IMR-90 (cell line): ENCODE measurements at regions not wholly inside any gene's neighbourhood (a gene's known extent, or its start where the extent isn't known, plus 50 kb on each side); places are given as distances from the start of the nearest gene placed in this dataset.

ENCODE experiments used
- ATAC-seq: fragments of 200-7000 bp; cut with Tn5 transposase; 2 replicates; pipeline ENCODE4 v1.9.1; 2020; ENCODE audit warnings: low read depth, mild to moderate bottlenecking, moderate library complexity
- BruUV-seq: library from RNA; stranded (reverse); fragments of 400-500 nt; replicated peaks from 2 replicates; lab custom pipeline; 2021; lab: Mats Ljungman, UMichigan
- CTCF ChIA-PET: fragments of 300-600 bp; formaldehyde crosslinking; extraction: SDS; loops from one replicate; lab custom pipeline; 2021; ENCODE audit warnings: antibody characterized with exemption; lab: Yijun Ruan, JAX
- POLR2A ChIA-PET: fragments of 300-600 bp; sonication (Branson Sonifier 250); formaldehyde crosslinking; loops from one replicate; lab custom pipeline; 2022; ENCODE audit warnings: antibody characterized with exemption; ENCODE audit not compliant: unreplicated experiment; lab: Charles Lee
- DNase-seq: peaks from one replicate; pipeline ENCODE4 v3.0.0; 2013
- H2AFZ ChIP-seq: replicated peaks from 2 replicates; pipeline ENCODE3; 2013; ENCODE audit warnings: low read length, mild to moderate bottlenecking; ENCODE audit not compliant: poor library complexity
- H2AK5ac ChIP-seq: 2 replicates; pipeline ENCODE4 v1.6.1; 2013; ENCODE audit warnings: low read depth, low read length, inconsistent platforms
- H2AK9ac ChIP-seq: replicated peaks from 2 replicates; pipeline ENCODE3; 2013; ENCODE audit warnings: mild to moderate bottlenecking, low read depth, low read length, moderate library complexity; ENCODE audit not compliant: poor library complexity
- H2BK120ac ChIP-seq: 2 replicates; pipeline ENCODE4 v1.6.1; 2013; ENCODE audit warnings: low read depth, low read length, inconsistent platforms
- H2BK15ac ChIP-seq: 3 replicates; pipeline ENCODE4 v1.6.1; 2013; ENCODE audit warnings: low read depth, low read length, inconsistent platforms
- H2BK20ac ChIP-seq: 2 replicates; pipeline ENCODE4 v1.6.1; 2013; ENCODE audit warnings: low read depth, mild to moderate bottlenecking, inconsistent platforms, low read length, moderate library complexity
- H2BK5ac ChIP-seq: 2 replicates; pipeline ENCODE4 v1.6.1; 2013; ENCODE audit warnings: mild to moderate bottlenecking, low read depth, low read length, inconsistent platforms; ENCODE audit not compliant: poor library complexity, severe bottlenecking
- H3K14ac ChIP-seq: replicated peaks from 2 replicates; pipeline ENCODE4 v1.6.1; 2013; ENCODE audit warnings: low read depth, low read length, inconsistent platforms
- H3K18ac ChIP-seq: 2 replicates; pipeline ENCODE4 v1.6.1; 2013; ENCODE audit warnings: low read depth, low read length, control low read depth
- H3K23ac ChIP-seq: 2 replicates; pipeline ENCODE4 v1.6.1; 2013; ENCODE audit warnings: low read depth, low read length, inconsistent platforms
- H3K27ac ChIP-seq: 2 replicates; pipeline ENCODE4 v1.5.1; 2013; ENCODE audit warnings: mild to moderate bottlenecking, control low read depth, low read length; ENCODE audit not compliant: insufficient read depth
- H3K27me3 ChIP-seq: 2 replicates; pipeline ENCODE4 v1.6.1; 2013; ENCODE audit warnings: low read length; ENCODE audit not compliant: control insufficient read depth, insufficient read depth
- H3K36me3 ChIP-seq: 2 replicates; pipeline ENCODE4 v1.6.1; 2013; ENCODE audit warnings: low read length, mixed read lengths; ENCODE audit not compliant: control insufficient read depth, insufficient read depth
- H3K4ac ChIP-seq: 2 replicates; pipeline ENCODE4 v1.6.1; 2013; ENCODE audit warnings: low read depth, low read length, inconsistent platforms
- H3K4me1 ChIP-seq: 2 replicates; pipeline ENCODE4 v1.6.1; 2013; ENCODE audit warnings: low read length, mixed read lengths; ENCODE audit not compliant: control insufficient read depth, insufficient read depth
- H3K4me2 ChIP-seq: 2 replicates; pipeline ENCODE4 v1.6.1; 2013; ENCODE audit warnings: low read depth, mild to moderate bottlenecking, control low read depth, low read length, moderate library complexity
- H3K4me3 ChIP-seq: 2 replicates; pipeline ENCODE4 v1.5.1; 2013; ENCODE audit warnings: low read depth, mild to moderate bottlenecking, control low read depth, low read length, moderate library complexity; ENCODE audit not compliant: insufficient read depth
- H3K56ac ChIP-seq: 2 replicates; pipeline ENCODE4 v1.6.1; 2013; ENCODE audit warnings: low read length, inconsistent platforms; ENCODE audit not compliant: insufficient read depth; ENCODE audit errors: extremely low read depth
- H3K79me1 ChIP-seq, 2 experiments: 2 replicates each; pipeline ENCODE4 v1.6.1; 2013; ENCODE audit warnings: low read length in 2 of 2, inconsistent platforms in 1 of 2, low read depth in 1 of 2
- H3K9ac ChIP-seq: 2 replicates; pipeline ENCODE4 v1.6.1; 2013; ENCODE audit warnings: low read depth, low read length, control low read depth
- H3K9me1 ChIP-seq: 2 replicates; pipeline ENCODE4 v1.6.1; 2013; ENCODE audit warnings: low read length, inconsistent platforms; ENCODE audit not compliant: insufficient read depth
- H3K9me3 ChIP-seq: 2 replicates; pipeline ENCODE4 v1.6.1; 2013; ENCODE audit warnings: low read length; ENCODE audit not compliant: control insufficient read depth, insufficient read depth
- H4K20me1 ChIP-seq: 2 replicates; pipeline ENCODE4 v1.6.1; 2013; ENCODE audit warnings: low read length, inconsistent platforms; ENCODE audit not compliant: insufficient read depth
- H4K5ac ChIP-seq: 2 replicates; pipeline ENCODE4 v1.6.1; 2013; ENCODE audit warnings: mild to moderate bottlenecking, low read depth, low read length, control low read depth
- H4K8ac ChIP-seq, 2 experiments: 2 replicates each; pipeline ENCODE4 v1.6.1; 2013; ENCODE audit warnings: low read depth in 2 of 2, low read length in 2 of 2, control low read depth in 1 of 2, inconsistent platforms in 1 of 2
- H4K91ac ChIP-seq: 2 replicates; pipeline ENCODE4 v1.6.1; 2013; ENCODE audit warnings: low read depth, low read length, inconsistent platforms; ENCODE audit not compliant: insufficient read depth
- BHLHE40 ChIP-seq: fragments of 150-350 bp; IDR thresholded peaks from 2 replicates; pipeline ENCODE4 v1.6.1; 2016; ENCODE audit warnings: mild to moderate bottlenecking, low read depth, low read length
- CEBPB ChIP-seq: IDR thresholded peaks from 2 replicates; pipeline ENCODE4 v1.6.1; 2012; ENCODE audit warnings: low read depth, low read length, improper control_type of control experiment
- CHD1 ChIP-seq: IDR thresholded peaks from 2 replicates; pipeline ENCODE4 v1.6.1; 2012; ENCODE audit warnings: low read depth, low read length, improper control_type of control experiment
- FOS ChIP-seq: fragments of 150-350 bp; IDR thresholded peaks from 2 replicates; pipeline ENCODE4 v1.6.1; 2016; ENCODE audit warnings: low read depth, low read length
- MAFK ChIP-seq: IDR thresholded peaks from 2 replicates; pipeline ENCODE4 v1.6.1; 2012; ENCODE audit warnings: low read depth, low read length, improper control_type of control experiment
- MAZ ChIP-seq: IDR thresholded peaks from 2 replicates; pipeline ENCODE4 v1.6.1; 2012; ENCODE audit warnings: low read depth, mild to moderate bottlenecking, low read length, improper control_type of control experiment, moderate library complexity, borderline replicate concordance
- MXI1 ChIP-seq: IDR thresholded peaks from 2 replicates; pipeline ENCODE4 v1.6.1; 2012; ENCODE audit warnings: low read depth, mild to moderate bottlenecking, low read length, moderate library complexity, borderline replicate concordance
- NFE2L2 ChIP-seq: fragments of 150-350 bp; IDR thresholded peaks from 2 replicates; pipeline ENCODE4 v1.6.1; 2016; ENCODE audit warnings: low read depth, mild to moderate bottlenecking, low read length
- POLR2A ChIP-seq: IDR thresholded peaks from 2 replicates; pipeline ENCODE4 v1.6.1; 2012; ENCODE audit warnings: mild to moderate bottlenecking, low read depth, low read length
- RAD21 ChIP-seq: IDR thresholded peaks from 2 replicates; pipeline ENCODE4 v1.6.1; 2012; ENCODE audit warnings: low read length, improper control_type of control experiment
- RCOR1 ChIP-seq: IDR thresholded peaks from 2 replicates; pipeline ENCODE4 v1.6.1; 2012; ENCODE audit warnings: mild to moderate bottlenecking, low read length, improper control_type of control experiment; ENCODE audit not compliant: insufficient replicate concordance
- RFX5 ChIP-seq: IDR thresholded peaks from 2 replicates; pipeline ENCODE4 v1.8.0; 2012; ENCODE audit warnings: low read depth, mild to moderate bottlenecking, low read length, moderate library complexity
- SMC3 ChIP-seq: fragments of 150-350 bp; IDR thresholded peaks from 2 replicates; pipeline ENCODE4 v1.6.1; 2016; ENCODE audit warnings: low read depth, mild to moderate bottlenecking, antibody characterized with exemption, low read length, moderate library complexity
- WGBS, 2 experiments: methylation state at CpG; one replicate each; pipeline versions ENCODE4 v1.1.5 to v1.1.7; 2013; ENCODE audit warnings: missing lambda C conversion rate in 2 of 2; ENCODE audit not compliant: insufficient read length in 1 of 2; ENCODE audit errors: extremely low coverage in 2 of 2; 5-methylcytosine and 5-hydroxymethylcytosine counted together
- dilution Hi-C: fragments of 300-500 bp; cut with HindIII; formaldehyde crosslinking; loops from one replicate; pipeline ENCODE4 v1.14.3; 2018; ENCODE audit warnings: low sequenced_read_pairs; ENCODE audit not compliant: unreplicated experiment
- in situ Hi-C: fragments of 300-500 bp; cut with MboI; formaldehyde crosslinking; loops from 3 replicates; pipeline ENCODE4 v1.14.3; 2019; ENCODE audit warnings: low sequenced_read_pairs, inconsistent platforms, mixed read lengths
- intact Hi-C: fragments of 100-400 bp; cut with micrococcal nuclease; formaldehyde crosslinking; loops from 2 replicates; pipeline ENCODE4 v1.10.0; 2022
- TF ChIP-seq, protein P1 (sequence below): fragments of 150-350 bp; IDR thresholded peaks from 2 replicates; pipeline ENCODE4 v1.6.1; 2016; ENCODE audit warnings: low read depth, mild to moderate bottlenecking, low read length, moderate library complexity, borderline replicate concordance
- TF ChIP-seq, protein P2 (sequence below): fragments of 150-350 bp; IDR thresholded peaks from 2 replicates; pipeline ENCODE4 v1.6.1; 2017; ENCODE audit warnings: mild to moderate bottlenecking, antibody characterized with exemption, low read length, low read depth
- TF ChIP-seq, protein P3 (sequence below): conservative IDR thresholded peaks from 2 replicates; pipeline ENCODE4 v1.5.1; 2012; ENCODE audit warnings: mild to moderate bottlenecking, low read depth, low read length, improper control_type of control experiment

DNA sequence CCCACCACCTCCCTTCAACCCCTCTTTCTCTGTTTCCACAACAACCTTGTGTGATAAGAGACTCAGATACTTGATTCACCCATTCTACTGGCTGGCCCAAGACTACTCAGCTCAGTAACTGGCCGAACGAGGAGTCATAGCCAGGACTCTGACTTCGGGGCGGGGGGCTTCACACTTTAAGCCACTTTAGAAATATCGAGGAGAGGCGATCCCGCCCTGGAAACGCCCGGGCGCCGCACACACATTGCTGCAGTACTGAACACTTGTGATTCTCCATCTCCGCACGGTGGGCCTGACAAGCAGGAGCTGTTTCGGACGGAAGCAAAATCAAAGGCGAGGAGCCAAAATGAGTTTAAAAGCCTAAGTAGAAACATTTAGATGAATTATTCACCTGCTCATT is 182.1 kb downstream of the NPHP4 start:
- Histone ChIP-seq H2BK15ac (no peak overlapping the region), H4K91ac (no peak overlapping the region), H3K4ac (no peak overlapping the region), H3K36me3 (no peaks in the 10 kb centered on the region), H2BK120ac (no peak overlapping the region), H2AK9ac (no peak overlapping the region), H3K27me3 (no peaks in the 10 kb centered on the region), H3K9ac (no peak overlapping the region), H3K14ac (no peak overlapping the region), H3K4me2 (no peak overlapping the region), H3K4me3 (no peak overlapping the region), H3K9me3 (peaks cover 35% of the 10 kb centered on the region), H3K4me1 (no peaks in the 10 kb centered on the region), H4K5ac (no peak overlapping the region), H3K23ac (no peak overlapping the region), H2AFZ (no peak overlapping the region), H4K20me1 (no peaks in the 10 kb centered on the region), H3K79me1 (no peaks in the 10 kb centered on the region), H3K18ac (no peak overlapping the region), H2BK20ac (no peak overlapping the region), H2AK5ac (no peak overlapping the region), H3K9me1 (no peaks in the 10 kb centered on the region), H4K8ac (no peak overlapping the region), H3K56ac (no peak overlapping the region), H3K27ac (no peak overlapping the region), H2BK5ac (no peak overlapping the region)
- BruUV-seq: no TSS peak
- intact Hi-C loops (no loop called here), dilution Hi-C loops (no loop called here), in situ Hi-C loops (no loop called here)
- ATAC-seq (no peak), DNase-seq (no peak)
- TF ChIP-seq FOS (no peak), MXI1 (no peak), MAZ (no peak), POLR2A (no peak), RFX5 (no peak), RCOR1 (no peak), SMC3 (no peak), RAD21 (no peak), NFE2L2 (no peak), MAFK (no peak), BHLHE40 (no peak), CHD1 (no peak), CEBPB (no peak)
- TF ChIP-seq, protein P1, sequence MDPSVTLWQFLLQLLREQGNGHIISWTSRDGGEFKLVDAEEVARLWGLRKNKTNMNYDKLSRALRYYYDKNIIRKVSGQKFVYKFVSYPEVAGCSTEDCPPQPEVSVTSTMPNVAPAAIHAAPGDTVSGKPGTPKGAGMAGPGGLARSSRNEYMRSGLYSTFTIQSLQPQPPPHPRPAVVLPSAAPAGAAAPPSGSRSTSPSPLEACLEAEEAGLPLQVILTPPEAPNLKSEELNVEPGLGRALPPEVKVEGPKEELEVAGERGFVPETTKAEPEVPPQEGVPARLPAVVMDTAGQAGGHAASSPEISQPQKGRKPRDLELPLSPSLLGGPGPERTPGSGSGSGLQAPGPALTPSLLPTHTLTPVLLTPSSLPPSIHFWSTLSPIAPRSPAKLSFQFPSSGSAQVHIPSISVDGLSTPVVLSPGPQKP: no peak
- TF ChIP-seq, protein P2, sequence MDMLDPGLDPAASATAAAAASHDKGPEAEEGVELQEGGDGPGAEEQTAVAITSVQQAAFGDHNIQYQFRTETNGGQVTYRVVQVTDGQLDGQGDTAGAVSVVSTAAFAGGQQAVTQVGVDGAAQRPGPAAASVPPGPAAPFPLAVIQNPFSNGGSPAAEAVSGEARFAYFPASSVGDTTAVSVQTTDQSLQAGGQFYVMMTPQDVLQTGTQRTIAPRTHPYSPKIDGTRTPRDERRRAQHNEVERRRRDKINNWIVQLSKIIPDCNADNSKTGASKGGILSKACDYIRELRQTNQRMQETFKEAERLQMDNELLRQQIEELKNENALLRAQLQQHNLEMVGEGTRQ: no peak
- TF ChIP-seq, protein P3, sequence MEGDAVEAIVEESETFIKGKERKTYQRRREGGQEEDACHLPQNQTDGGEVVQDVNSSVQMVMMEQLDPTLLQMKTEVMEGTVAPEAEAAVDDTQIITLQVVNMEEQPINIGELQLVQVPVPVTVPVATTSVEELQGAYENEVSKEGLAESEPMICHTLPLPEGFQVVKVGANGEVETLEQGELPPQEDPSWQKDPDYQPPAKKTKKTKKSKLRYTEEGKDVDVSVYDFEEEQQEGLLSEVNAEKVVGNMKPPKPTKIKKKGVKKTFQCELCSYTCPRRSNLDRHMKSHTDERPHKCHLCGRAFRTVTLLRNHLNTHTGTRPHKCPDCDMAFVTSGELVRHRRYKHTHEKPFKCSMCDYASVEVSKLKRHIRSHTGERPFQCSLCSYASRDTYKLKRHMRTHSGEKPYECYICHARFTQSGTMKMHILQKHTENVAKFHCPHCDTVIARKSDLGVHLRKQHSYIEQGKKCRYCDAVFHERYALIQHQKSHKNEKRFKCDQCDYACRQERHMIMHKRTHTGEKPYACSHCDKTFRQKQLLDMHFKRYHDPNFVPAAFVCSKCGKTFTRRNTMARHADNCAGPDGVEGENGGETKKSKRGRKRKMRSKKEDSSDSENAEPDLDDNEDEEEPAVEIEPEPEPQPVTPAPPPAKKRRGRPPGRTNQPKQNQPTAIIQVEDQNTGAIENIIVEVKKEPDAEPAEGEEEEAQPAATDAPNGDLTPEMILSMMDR: no peak
- WGBS, 2 experiments: 57% methylated on average over 7 of the region's 16 CpGs; no CpG with 5 or more reads in 1 of the 2 experiments
- ChIA-PET POLR2A (no interaction called here), CTCF (no interaction called here)
